ENCODE measurements at regions not wholly inside any gene's neighbourhood (a gene's known extent, or its start where the extent isn't known, plus 50 kb on each side); places are given as distances from the start of the nearest gene placed in this dataset.

DNA sequence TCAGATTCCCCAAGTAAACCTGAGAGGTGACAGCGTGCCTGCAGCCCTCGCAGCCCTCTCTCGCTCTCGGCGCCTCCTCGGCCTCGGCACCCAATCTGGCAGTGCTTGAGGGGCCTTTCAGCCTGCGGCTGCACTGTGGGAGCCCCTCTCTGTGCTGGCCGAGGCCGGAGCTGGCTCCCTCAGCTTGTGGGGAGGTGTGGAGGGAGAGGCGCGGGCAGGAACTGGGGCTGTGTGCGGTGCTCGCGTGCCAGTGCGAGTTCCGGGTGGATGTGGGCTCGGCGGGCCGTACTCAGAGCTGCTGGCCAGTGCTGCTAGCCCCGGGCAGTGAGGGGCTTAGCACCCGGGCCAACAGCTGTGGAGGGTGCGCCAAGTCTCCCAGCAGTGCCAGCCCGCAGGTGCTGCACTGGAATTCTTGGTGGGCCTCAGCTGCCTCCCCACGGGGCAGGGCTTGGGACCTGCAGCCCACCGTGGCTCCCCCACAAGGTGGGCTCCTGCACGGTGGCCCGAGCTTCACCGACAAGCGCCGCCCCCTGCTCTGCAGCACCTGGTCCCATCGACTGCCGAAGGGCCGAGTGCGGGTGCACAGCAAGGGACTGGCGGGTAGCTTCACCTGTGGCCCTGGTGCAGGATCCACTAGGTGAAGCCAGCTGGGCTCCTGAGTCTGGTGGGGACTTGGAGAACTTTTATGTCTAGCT is 809.7 kb upstream of the ADGRB3 start:
- no peak for TF ChIP-seq RAD21 (IDR thresholded peaks at IDR 0.05; ENCODE audit: low read depth)
- no peak for TF ChIP-seq CEBPB (IDR thresholded peaks at IDR 0.05)
- TF ChIP-seq, protein P1, sequence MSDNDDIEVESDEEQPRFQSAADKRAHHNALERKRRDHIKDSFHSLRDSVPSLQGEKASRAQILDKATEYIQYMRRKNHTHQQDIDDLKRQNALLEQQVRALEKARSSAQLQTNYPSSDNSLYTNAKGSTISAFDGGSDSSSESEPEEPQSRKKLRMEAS (IDR thresholded peaks at IDR 0.05) = no peak
- TF ChIP-seq EP300 (IDR thresholded peaks at IDR 0.05; ENCODE audit: borderline replicate concordance) = no peak
- no peak for TF ChIP-seq YY1 (IDR thresholded peaks at IDR 0.05; ENCODE audit: low read depth)
- TF ChIP-seq, protein P2, sequence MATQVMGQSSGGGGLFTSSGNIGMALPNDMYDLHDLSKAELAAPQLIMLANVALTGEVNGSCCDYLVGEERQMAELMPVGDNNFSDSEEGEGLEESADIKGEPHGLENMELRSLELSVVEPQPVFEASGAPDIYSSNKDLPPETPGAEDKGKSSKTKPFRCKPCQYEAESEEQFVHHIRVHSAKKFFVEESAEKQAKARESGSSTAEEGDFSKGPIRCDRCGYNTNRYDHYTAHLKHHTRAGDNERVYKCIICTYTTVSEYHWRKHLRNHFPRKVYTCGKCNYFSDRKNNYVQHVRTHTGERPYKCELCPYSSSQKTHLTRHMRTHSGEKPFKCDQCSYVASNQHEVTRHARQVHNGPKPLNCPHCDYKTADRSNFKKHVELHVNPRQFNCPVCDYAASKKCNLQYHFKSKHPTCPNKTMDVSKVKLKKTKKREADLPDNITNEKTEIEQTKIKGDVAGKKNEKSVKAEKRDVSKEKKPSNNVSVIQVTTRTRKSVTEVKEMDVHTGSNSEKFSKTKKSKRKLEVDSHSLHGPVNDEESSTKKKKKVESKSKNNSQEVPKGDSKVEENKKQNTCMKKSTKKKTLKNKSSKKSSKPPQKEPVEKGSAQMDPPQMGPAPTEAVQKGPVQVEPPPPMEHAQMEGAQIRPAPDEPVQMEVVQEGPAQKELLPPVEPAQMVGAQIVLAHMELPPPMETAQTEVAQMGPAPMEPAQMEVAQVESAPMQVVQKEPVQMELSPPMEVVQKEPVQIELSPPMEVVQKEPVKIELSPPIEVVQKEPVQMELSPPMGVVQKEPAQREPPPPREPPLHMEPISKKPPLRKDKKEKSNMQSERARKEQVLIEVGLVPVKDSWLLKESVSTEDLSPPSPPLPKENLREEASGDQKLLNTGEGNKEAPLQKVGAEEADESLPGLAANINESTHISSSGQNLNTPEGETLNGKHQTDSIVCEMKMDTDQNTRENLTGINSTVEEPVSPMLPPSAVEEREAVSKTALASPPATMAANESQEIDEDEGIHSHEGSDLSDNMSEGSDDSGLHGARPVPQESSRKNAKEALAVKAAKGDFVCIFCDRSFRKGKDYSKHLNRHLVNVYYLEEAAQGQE (IDR thresholded peaks at IDR 0.05; ENCODE audit: low read depth) = no peak
